ENCODE measurements at regions not wholly inside any gene's neighbourhood (a gene's known extent, or its start where the extent isn't known, plus 50 kb on each side); places are given as distances from the start of the nearest gene placed in this dataset.
A peak's percentile ranks its signal among the peaks of the same experiment; 100 is the strongest.

- no peak for DNase-seq
Measured at GRCh38 chr4:136343340-136343739, 1189.0 kb downstream of the PCDH18 start.

DNA sequence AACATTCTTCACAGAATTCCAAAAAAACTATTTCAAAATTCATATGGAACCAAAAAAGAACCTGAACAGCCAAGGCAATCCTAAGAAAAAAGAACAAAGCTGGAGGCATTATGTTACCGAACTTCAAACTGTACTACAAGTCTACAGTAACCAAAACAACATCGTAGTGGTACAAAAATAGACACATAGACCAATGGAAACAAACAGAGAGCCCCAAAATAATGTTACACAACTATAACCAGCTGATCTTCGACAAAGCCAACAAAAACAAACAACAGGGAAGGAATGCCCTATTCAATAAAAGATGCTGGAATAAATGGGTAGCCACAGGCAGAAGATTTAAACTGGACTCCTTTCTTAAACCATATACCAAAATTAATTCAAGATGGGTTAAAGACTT is 1189.6 kb downstream of the PCDH18 start:
- no peak for DNase-seq

- DNase-seq: no peak
Measured at GRCh38 chr4:136337216-136337615, 1195.1 kb downstream of the PCDH18 start.

DNA sequence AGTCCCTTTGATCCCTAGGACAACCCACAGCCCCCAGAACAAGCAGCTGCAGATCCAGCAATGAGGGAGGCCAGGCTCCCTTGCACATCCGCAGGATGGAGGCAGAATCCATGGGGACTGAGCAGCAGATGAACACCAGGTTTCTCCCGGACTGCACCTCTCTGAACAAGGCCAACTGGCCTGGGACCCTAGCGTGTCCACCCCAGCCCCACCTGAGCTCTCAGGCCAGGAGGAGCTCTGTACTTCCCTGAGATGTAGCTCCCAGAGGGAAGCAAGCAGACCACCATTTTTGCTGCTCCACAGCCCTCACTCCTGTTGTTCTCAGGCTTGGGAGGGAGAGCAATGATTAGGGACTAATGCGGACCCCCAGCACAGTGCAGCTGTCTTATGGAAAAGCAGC is 1195.8 kb downstream of the PCDH18 start:
- DNase-seq: no peak

- no peak for DNase-seq
Measured at GRCh38 chr4:136329042-136329662, 1203.1 kb downstream of the PCDH18 start.

- no peak for DNase-seq
Measured at GRCh38 chr4:136328131-136328530, 1204.2 kb downstream of the PCDH18 start.

GRCh38 chr4:136320465-136320813 is 1211.9 kb downstream of the PCDH18 start:
- no peak for DNase-seq

GRCh38 chr4:136319789-136320464 is 1212.4 kb downstream of the PCDH18 start:
- no peak for DNase-seq

DNA sequence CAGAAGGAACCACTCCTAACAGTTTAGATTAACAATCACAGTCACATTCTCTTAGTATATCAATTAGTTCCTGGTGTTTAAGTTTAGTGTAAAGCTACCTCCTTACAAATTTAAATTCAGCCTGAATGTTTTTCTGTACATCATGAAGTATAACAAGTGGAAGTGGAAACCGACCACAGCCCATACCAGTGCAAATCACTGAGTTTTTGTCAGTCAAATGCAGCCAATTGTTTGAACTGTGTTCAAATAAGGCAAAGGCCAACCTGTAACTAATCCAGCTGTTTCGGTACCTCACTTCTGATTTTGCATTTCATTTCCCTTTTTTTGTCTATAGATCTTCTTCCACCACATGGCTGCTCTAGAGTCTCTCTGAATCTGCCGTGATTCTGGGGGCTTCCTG is 1215.3 kb downstream of the PCDH18 start:
- DNase-seq: no peak

DNA sequence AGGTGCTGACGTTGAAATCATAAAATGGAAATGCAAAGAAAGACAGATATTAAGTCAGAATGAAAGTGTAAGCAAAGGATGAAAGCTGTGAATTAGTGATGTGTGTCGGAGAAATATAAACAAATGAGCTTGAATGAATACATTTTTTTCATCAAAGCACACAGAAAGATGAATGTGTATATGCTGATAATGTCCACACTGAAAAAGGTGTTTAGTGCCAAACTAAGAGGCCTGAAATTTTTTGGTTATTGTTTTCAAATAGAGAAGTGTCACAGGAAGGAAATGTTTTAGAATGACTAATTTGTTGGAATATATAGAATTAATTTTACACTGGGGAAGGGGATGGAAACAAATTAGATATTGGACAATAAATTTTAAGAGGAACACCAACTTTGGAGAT is 1217.6 kb downstream of the PCDH18 start:
- no peak for DNase-seq

DNA sequence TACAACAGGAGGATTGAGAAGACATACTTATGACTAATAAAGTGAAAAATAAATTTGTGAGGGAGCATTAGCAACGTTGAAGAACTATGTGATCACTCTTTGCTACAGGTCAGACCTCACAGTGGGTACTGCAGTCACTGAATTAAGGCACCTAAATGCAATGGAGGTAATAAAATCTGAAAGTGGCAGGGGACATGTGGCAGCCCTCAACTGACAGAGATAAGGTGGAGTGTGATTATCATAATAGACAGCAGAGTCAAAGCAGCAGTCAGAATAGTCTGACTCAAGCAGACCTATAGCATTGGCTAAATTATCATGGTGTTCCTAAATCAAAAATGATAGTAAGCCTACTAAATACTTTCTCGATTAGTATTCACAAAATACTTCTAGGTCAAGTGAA is 1220.5 kb downstream of the PCDH18 start:
- no peak for DNase-seq

- DNase-seq: no peak
Measured at GRCh38 chr4:136307765-136308164, 1224.5 kb downstream of the PCDH18 start.

- no peak for DNase-seq
Measured at GRCh38 chr4:136306361-136306760, 1225.9 kb downstream of the PCDH18 start.

GRCh38 chr4:136302566-136302965 is 1229.7 kb downstream of the PCDH18 start:
- DNase-seq: no peak

DNA sequence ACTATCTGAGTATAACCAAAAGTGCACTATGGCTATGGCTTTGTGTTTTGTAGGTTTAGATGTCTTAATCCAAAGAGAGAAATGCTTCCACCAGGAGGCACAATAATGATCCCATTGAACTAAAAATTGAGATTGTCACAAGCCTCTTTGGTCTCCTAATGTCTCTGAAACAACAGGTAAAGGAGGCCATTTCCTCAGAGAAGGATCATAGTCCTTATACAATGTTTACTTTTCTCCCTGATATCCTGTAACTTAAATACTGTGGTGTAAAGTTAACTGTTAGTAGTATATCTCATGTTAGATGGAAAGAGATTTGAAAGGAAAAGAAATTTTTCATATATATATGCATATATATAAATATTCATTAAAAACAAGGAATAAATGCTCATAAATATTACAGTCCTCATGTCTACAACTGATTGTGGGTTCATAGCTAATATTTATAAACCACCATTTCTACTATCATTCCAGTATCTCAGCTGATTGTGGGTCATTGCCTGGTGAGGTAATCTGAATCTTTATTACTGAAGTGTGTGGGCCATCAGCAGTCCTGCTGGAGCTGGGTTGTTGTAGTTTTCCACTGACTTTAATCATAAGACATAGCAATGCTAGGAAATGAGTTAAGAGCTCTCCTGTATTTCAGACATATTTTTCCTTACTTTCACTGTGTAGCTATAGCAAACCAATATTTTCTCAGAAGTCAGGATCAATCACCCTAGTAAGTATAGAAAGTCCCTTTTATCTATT is 1230.4 kb downstream of the PCDH18 start:
- no peak for DNase-seq

GRCh38 chr4:136283977-136284376 is 1248.3 kb downstream of the PCDH18 start:
- DNase-seq: no peak

GRCh38 chr4:136281889-136282288 is 1250.4 kb downstream of the PCDH18 start:
- no peak for DNase-seq

DNA sequence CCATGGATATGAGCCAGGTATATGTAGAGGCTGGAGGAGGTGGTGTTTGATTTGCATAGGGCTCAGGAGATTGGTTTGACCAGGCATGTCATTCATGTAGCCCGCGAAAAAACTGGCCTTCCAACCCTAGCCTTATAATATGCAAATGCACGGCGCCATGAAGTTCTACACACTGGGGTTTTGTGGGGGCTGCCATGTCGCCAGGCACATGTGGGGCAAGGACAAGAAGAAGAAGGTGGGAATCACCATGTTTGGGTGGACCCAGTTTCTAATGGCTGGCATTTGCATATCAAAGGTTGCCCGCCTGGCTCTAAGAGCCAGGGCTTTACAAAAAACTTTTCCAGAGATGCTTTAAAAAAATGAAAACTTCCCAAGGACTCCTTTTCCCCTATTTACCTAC is 1251.0 kb downstream of the PCDH18 start:
- DNase-seq: no peak

DNA sequence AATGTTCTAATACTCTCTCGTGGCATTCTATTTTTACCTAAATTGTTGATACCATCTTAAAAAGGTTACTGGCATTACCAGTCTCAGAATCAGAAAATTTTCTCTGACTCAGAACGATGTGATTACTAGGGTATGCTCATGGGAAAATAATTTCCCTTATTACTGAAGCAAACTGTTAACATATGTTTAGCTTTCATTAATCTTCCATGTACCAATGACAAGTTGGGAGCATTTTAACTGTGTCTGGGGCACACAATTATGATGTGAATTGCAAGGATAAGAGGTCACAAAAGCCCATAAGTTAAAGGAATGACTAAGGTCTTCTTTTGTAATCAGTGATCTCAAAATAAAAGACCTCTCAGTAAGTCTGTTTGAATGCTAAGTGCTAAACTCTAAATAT is 1254.6 kb downstream of the PCDH18 start:
- DNase-seq: peak; percentile 21

DNA sequence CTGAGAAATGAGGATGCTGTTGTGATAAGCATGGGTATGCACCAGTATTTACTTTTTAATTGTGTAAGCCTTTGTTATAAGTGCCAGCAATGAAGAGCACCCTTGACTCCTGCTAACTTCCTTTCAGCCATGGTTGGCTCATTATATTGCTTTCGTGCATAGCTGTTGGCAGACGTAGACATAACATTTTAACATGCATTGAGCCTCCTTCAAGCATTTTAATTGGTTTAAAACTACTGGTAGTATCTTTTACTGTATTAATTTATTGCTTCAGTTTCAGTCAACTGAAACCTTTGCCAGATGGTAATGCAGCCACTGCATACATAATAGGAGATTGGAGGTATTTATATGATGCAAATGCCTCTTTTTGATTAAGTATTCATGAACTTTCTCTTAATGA is 1285.4 kb downstream of the PCDH18 start:
- peak; percentile 18 for DNase-seq

DNA sequence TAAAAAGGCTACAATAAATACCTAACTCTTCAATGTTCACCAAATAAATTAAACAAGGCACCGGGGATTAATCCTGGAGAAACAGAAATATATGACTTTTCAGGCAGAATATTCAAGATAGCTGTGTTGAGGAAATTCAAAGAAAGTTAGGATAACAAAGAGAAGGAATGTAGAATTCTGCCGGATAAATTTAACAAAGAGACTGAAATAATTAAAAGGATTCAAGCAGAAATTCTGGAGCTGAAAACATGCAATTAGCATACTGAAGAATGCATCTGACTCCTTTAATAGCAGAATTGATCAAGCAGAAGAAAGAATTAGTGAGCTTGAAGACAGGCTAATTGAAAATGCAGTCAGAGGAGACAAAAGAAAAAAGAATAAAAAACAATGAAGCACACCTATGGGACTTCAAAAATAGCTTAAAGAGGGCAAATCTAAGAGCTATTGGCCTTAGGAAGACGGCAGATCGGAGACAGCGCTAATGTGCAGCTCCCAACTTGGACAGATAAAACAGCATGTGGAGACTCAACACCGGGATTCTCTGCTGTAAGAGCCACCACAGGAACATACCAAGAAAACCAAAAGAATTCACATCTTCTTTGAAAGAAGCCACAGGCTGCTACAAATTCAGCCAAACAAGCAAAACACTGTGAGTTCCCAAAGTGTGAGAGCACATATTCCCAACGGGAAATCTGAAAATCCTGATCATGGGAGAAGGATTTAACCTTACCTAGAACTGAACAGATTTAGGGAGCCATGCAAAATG is 1290.9 kb downstream of the PCDH18 start:
- DNase-seq: no peak

GRCh38 chr4:136227315-136227714 is 1305.0 kb downstream of the PCDH18 start:
- no peak for DNase-seq

- no peak for DNase-seq
Measured at GRCh38 chr4:136219592-136220125, 1312.6 kb downstream of the PCDH18 start.
